T-helper 9 cell (primary cell): ENCODE measurements at regions not wholly inside any gene's neighbourhood (a gene's known extent, or its start where the extent isn't known, plus 50 kb on each side); places are given as distances from the start of the nearest gene placed in this dataset.
A peak's percentile ranks its signal among the peaks of the same experiment; 100 is the strongest.

Experiments used
- DNase-seq: peaks from one replicate; pipeline ENCODE4 v3.0.0-alpha.2; 2020

- DNase-seq = no peak
These were observed 98.6 kb upstream of the TAB2 start for GRCh38 chr6:149218915-149219314.

GRCh38 chr6:149220882-149221773 lies 96.4 kb upstream of the TAB2 start:
- DNase-seq = no peak

- DNase-seq = no peak
These were observed 95.8 kb upstream of the TAB2 start for GRCh38 chr6:149221774-149222070.

- DNase-seq = no peak
These were observed 94.2 kb upstream of the TAB2 start for GRCh38 chr6:149223120-149223903.

GRCh38 chr6:149223904-149224351 lies 93.6 kb upstream of the TAB2 start:
- DNase-seq = no peak

- DNase-seq = no peak
These were observed 93.1 kb upstream of the TAB2 start for GRCh38 chr6:149224399-149224798.

GRCh38 chr6:149225370-149225769 lies 92.1 kb upstream of the TAB2 start:
- no peak for DNase-seq

GRCh38 chr6:149225946-149226345 lies 91.6 kb upstream of the TAB2 start:
- no peak for DNase-seq

DNA sequence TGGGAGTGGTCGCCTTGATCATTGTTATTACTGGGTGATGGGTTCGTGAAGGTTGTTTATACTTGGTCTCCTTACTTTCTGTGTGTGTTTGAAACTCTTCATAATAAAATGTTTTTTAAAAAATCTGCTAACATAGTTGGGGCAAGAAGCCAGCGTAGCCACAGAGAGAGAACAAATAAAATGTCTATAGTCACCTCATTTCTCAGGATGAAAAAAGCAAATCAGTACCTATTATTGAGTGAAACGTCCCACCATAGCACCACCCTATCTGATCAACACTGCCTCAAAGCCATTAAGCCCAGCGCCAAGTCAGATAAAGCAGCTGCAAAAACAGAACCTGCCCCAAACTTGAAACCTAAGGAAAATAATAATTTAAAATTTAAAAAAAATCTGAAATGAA lies 89.7 kb upstream of the TAB2 start:
- DNase-seq = no peak

- no peak for DNase-seq
These were observed 89.1 kb upstream of the TAB2 start for GRCh38 chr6:149228311-149228955.

DNA sequence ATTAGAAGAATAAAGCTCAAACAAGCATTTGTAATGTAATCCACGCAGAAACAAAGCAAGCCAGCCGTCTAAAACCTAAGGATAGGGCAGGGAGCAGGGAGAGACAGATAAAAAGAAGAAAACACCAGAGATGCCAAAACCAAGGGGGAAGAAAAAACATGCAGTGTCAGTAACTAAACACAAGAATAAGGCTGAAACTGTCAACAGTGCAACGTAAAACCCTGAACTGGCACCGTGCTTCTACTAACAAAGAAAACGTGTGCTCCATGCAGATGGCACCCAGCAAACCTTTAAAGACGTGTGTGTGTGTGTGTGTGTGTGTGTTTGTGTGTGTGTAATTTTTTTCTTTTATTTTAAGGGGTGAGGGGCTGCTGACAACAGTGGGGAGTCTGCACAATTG lies 88.4 kb upstream of the TAB2 start:
- no peak for DNase-seq

DNA sequence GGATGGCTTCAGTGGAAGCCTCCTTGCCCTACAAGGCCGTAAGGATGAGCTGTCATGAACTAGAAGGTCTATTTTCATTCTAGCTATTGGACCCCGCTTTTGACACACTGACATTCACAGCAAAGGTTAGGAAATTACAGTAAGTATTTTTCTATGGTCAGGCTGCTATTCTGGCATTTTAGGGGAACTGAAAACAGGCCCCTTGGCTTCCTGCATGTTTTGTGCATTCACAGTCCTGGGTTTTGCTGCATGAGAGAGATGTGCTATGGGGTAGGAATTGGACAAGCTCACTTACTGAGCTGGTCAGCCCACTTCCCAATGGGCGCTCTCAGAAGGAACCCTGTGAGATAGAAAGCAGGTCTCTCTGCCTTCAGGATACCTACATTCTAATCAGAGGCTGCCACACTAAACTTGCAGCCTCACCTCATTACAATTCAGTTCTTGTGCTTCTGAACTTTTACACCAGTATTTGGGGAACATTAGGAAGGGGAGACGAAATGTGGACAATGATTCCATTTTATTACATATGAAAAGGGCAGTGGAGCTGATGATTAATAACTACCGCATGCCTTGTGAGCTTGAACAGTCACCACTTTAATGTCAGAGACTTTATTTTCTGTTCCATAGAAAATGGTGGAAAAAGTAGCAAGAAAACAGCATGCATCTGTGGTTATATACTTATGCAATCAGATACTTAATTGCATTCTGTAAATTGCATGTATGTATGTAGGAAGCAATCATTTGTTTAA lies 86.6 kb upstream of the TAB2 start:
- DNase-seq = no peak

DNA sequence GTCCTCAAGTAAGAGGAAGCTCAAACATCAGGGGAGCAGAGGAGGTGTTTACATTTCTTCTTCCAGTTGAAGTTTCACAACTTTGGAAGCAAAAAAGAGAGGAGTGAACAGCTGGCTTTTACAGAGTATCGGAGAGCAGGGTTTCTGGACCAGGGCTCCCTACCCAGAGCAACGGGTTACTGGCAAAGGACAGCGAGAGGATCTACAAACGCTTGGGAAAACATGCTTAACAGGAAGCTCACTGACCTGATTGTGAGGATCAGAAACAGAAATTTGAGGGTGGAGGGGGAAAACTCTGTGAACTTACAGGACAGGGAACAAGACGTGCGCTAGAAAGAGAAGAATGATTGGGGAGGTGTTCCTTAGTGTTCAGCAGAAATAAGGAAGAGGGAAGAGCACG lies 85.7 kb upstream of the TAB2 start:
- no peak for DNase-seq

DNA sequence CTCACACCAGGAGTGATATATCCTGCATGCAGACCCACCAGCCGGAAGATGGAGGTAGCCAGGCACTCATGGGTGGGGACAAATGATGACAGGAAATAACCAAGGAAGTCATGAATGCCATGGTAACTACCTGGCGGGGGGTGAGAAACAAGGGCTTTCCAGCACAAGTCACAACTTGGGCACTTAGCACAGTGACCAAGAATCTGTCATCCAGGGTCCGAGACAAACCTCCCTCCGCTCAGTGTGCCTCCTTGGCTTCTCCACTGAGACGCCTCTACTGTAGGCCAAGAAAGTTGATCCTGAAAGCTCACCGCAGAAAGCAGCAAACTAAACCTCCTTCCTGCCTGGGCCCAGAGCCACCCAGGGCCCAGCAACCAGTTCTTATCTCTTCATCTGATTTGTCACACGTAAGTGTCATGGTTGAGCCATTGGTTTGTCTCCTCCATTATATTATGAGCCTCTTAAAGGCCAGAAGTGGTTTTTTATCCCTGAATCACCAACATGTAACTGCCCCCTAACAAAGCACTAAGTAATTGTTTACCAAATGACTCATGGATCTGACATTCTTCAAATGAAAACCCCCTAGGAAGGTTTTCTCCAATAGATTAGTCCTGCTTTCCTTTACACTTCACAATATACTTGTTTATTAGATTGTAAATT lies 84.3 kb upstream of the TAB2 start:
- DNase-seq = peak; percentile 26

- DNase-seq = peak; percentile 16
These were observed 83.2 kb upstream of the TAB2 start for GRCh38 chr6:149234051-149234962.

DNA sequence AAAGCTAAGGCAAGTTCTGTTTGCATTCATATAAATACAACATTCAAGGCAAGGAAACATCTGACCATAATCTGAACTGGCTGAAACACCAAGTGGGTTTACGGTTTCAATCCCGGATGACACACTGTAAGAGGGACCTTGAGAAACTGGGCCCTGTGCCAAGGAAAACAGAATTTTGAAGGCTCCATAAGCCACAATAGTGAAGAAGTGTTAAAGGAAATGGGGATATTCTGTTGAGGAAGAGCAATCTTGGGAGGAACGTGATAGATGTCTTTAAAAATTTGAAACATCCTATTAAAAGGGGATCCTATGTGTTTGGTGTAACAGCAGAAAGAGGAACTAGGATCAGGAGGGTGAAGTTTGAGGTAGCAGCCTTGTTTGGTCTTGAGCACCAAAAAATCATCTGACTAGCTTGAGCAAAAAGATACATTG lies 82.4 kb upstream of the TAB2 start:
- no peak for DNase-seq

DNA sequence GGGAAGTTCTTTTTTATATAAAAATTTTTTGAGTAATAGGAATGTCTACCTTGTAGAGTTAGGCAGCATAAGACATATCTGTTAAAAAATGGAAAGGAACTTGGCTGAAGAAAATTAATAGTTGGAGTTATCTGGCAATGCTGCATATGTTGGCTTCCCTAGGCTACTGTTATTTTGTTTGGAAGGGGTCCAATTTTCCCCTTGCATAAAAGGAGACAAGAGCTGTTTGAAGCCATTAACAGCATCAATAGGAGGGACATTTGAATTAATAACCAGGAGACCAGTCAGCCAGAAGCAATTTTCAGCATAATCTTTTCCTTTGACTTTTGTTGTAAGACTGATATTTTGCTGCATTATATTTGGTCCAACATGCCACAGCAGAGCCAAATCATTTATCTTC lies 80.9 kb upstream of the TAB2 start:
- DNase-seq = no peak

DNA sequence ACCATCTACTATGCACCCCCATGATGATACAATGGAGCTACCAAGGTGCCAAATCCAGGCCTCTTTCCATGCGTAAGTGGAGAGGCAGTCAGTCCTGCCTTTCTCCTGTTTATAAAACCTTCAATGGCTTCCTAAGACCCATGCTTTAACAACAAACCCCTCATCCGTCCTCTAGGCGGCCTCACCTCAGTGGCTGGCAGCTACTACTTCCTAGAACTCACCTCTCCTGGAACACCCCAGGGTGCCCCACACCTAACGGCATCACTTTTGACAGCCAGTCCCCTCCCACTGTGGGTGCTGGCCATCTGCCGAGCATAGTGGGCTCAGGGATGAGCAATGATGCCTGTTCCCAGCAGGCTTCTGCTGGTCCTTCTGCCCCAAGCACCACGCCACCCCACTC lies 80.0 kb upstream of the TAB2 start:
- no peak for DNase-seq

DNA sequence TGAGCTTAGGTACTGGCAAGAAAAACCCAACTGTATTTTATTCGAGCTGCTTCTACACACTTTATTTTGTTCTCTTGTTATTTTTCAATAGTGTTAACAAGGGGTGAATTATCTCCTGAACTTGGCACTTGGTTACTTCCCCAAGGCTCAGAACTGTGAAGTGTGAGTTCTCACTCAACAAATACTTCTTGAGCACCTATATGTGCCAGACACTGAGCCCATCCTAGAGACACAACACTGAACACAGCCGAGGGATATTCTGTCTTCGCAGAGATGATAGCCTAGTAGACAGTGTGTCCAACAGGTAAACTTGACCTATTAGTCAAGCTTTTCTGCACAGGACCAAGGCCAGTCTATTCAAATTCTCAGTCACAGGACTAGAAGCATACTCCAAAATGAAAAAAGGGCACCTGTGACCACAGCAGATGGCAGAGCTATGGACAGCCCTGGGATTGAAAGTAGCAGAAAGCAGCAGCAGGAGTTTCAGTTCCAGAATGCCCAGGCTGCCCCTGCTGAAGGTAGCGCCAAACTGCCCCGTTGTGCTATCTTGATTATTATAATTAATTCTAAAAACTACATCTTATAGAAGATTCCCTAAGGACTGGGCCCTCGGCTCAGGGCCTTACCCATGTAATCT lies 77.8 kb upstream of the TAB2 start:
- DNase-seq = no peak

DNA sequence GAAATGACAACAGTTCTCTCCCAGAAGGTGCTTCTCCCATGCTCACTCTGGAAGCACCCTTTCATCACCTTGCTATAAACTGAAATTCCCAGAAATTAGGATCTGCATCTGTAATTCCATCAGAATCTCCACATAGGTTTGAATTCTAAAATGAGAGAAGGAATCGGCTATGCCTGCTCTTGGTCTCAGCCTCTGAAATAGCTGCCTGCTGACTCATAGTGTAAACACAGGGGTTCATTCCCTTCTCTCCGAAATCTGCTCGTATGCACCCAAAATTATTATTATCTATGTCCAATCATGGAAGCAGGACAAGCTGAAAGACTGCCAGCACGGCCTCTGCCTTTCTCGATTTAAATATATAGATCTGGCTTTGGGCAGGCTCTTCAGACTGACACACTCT lies 74.6 kb upstream of the TAB2 start:
- DNase-seq = no peak

DNA sequence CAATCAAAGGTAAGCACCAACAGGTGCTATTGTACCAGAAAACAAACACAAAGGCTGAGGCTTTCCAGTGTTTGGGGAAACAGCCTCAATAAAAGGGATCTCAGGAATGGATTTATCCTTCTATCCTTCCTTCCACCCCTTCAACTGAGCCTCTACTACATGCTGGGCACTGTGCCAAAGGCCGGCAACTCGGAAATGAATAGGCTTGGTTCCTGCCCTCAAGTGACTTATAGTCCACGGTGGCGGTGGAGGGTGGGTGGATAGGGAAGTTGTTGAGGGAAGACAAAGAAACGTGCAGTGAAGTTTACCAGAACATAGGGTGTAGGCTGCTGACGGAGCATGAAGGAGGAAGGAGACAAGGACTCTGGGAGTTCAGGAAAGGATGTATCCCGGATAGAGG lies 73.4 kb upstream of the TAB2 start:
- DNase-seq = no peak
